ENCODE measurements at regions not wholly inside any gene's neighbourhood (a gene's known extent, or its start where the extent isn't known, plus 50 kb on each side); places are given as distances from the start of the nearest gene placed in this dataset.

DNA sequence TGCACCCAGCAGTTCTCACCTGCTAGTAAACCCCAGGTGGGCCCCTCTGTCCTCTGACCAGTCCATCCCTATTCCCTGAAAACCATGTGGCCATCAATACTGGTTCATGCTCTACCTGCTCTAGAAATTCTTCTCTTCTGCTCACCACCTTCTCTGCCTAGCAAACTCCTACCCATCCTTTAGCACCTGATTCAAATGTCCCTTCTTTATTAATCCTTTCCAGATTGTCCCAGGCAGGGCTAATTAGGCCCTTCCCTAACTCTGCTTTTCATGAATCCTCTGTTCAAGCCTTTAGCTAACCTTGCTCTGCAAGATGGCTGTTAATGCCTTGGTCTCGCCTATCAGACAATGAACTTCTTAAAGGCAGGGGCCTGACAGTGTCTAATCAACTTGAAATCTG lies 62.1 kb upstream of the TRABD2B start:
- Mint-ChIP-seq H3K27ac (ENCODE audit: unreplicated experiment) (no peak overlapping the region), H3K36me3 (ENCODE audit: low read depth, unreplicated experiment) (no peaks in the 10 kb centered on the region), H3K27me3 (ENCODE audit: unreplicated experiment) (peaks cover 2% of the 10 kb centered on the region), H3K4me1 (ENCODE audit: unreplicated experiment) (no peaks in the 10 kb centered on the region), H3K9me3 (ENCODE audit: unreplicated experiment) (no peaks in the 10 kb centered on the region), H3K4me3 (ENCODE audit: unreplicated experiment) (no peak overlapping the region)
- TF ChIP-seq, protein P1, sequence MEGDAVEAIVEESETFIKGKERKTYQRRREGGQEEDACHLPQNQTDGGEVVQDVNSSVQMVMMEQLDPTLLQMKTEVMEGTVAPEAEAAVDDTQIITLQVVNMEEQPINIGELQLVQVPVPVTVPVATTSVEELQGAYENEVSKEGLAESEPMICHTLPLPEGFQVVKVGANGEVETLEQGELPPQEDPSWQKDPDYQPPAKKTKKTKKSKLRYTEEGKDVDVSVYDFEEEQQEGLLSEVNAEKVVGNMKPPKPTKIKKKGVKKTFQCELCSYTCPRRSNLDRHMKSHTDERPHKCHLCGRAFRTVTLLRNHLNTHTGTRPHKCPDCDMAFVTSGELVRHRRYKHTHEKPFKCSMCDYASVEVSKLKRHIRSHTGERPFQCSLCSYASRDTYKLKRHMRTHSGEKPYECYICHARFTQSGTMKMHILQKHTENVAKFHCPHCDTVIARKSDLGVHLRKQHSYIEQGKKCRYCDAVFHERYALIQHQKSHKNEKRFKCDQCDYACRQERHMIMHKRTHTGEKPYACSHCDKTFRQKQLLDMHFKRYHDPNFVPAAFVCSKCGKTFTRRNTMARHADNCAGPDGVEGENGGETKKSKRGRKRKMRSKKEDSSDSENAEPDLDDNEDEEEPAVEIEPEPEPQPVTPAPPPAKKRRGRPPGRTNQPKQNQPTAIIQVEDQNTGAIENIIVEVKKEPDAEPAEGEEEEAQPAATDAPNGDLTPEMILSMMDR (IDR thresholded peaks at IDR 0.05; ENCODE audit: unreplicated experiment), result no peak
- no peak for DNase-seq (ENCODE audit: low spot score)

DNA sequence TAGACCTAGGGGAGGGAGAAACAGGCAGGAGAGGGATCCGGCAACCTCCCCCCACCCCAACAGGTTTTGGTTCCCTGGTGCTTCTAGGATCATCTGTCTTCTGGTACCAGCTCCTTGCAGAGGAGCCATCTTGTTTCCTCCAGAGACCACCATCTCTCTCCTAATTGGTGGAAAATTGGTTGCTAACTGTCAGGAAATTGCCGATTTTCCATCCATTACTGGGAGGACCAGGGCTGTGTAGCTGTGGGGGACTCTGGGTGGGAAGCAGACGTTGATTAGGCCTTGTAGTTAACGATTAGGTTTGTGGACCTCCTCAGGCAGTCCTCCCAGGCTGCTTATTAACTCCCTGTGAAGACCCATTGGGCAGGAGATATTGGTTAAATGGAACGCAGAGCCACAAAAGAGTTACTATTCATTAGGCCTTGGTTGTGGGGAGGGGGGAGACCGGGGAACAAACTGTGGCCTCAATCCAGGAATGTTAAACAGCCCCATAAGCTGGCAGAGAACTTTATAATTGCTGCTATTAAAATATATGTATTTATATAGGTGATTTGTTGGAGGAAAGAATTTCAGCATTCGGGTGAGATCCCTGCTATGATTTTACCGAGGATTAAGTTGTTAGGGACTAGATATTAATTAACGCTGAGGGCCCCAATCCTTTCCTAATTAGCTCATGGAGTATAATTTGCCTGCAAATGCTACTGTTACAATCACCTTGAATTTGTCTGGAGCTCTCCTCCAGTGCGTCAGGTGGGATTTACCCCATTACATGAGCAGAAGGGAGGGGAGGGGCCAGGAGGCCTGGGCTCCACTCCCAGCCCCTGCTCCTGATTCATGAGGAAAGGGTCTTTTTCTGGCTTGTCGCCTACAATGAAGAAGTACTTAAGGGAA lies 61.2 kb upstream of the TRABD2B start:
- no peaks in the 10 kb centered on the region for H3K9me3 Mint-ChIP-seq (ENCODE audit: unreplicated experiment)
- no peak overlapping the region for H3K27ac Mint-ChIP-seq (ENCODE audit: unreplicated experiment)
- no peak for DNase-seq (ENCODE audit: low spot score)
- no peaks in the 10 kb centered on the region for H3K4me1 Mint-ChIP-seq (ENCODE audit: unreplicated experiment)
- H3K36me3 Mint-ChIP-seq (ENCODE audit: low read depth, unreplicated experiment), result no peaks in the 10 kb centered on the region
- H3K4me3 Mint-ChIP-seq (ENCODE audit: unreplicated experiment), result no peak overlapping the region
- peaks cover 4% of the 10 kb centered on the region for H3K27me3 Mint-ChIP-seq (ENCODE audit: unreplicated experiment)
- TF ChIP-seq, protein P1 (IDR thresholded peaks at IDR 0.05; ENCODE audit: unreplicated experiment), result no peak

- Mint-ChIP-seq H3K27ac (ENCODE audit: unreplicated experiment) (no peak overlapping the region), H3K4me1 (ENCODE audit: unreplicated experiment) (no peaks in the 10 kb centered on the region), H3K36me3 (ENCODE audit: low read depth, unreplicated experiment) (no peaks in the 10 kb centered on the region), H3K9me3 (ENCODE audit: unreplicated experiment) (no peaks in the 10 kb centered on the region), H3K27me3 (ENCODE audit: unreplicated experiment) (peaks cover 4% of the 10 kb centered on the region), H3K4me3 (ENCODE audit: unreplicated experiment) (no peak overlapping the region)
- DNase-seq (ENCODE audit: low spot score), result no peak
- TF ChIP-seq, protein P1 (IDR thresholded peaks at IDR 0.05; ENCODE audit: unreplicated experiment), result no peak
Measured at GRCh38 chr1:48057249-48057648, 60.1 kb upstream of the TRABD2B start.

GRCh38 chr1:48055876-48056764 lies 58.9 kb upstream of the TRABD2B start:
- Mint-ChIP-seq H3K9me3 (ENCODE audit: unreplicated experiment) (no peaks in the 10 kb centered on the region), H3K27ac (ENCODE audit: unreplicated experiment) (no peak overlapping the region), H3K36me3 (ENCODE audit: low read depth, unreplicated experiment) (no peaks in the 10 kb centered on the region), H3K4me3 (ENCODE audit: unreplicated experiment) (no peak overlapping the region), H3K27me3 (ENCODE audit: unreplicated experiment) (peaks cover 4% of the 10 kb centered on the region), H3K4me1 (ENCODE audit: unreplicated experiment) (no peaks in the 10 kb centered on the region)
- TF ChIP-seq, protein P1 (IDR thresholded peaks at IDR 0.05; ENCODE audit: unreplicated experiment), result no peak
- DNase-seq (ENCODE audit: low spot score), result no peak

Data from endothelial cell (in vitro differentiated cells).